HuH-7 (cell line): ENCODE measurements at regions not wholly inside any gene's neighbourhood (a gene's known extent, or its start where the extent isn't known, plus 50 kb on each side); places are given as distances from the start of the nearest gene placed in this dataset.

Experiments
- DNase-seq: peaks from one replicate; pipeline ENCODE4 v3.0.0; 2011; ENCODE audit warnings: low spot score

GRCh38 chr17:10968007-10968406 lies 130.1 kb upstream of the PIRT start:
- DNase-seq, result no peak

GRCh38 chr17:10956821-10957220 lies 118.9 kb upstream of the PIRT start:
- no peak for DNase-seq

GRCh38 chr17:10944819-10945218 lies 106.9 kb upstream of the PIRT start:
- DNase-seq, result no peak

GRCh38 chr17:10936931-10937330 lies 99.0 kb upstream of the PIRT start:
- DNase-seq, result no peak

GRCh38 chr17:10932938-10933337 lies 95.1 kb upstream of the PIRT start:
- DNase-seq, result no peak

- DNase-seq, result no peak
Observed at GRCh38 chr17:10931133-10931532, 93.2 kb upstream of the PIRT start.

- no peak for DNase-seq
Observed at GRCh38 chr17:10927712-10928111, 89.8 kb upstream of the PIRT start.

GRCh38 chr17:10920558-10921108 lies 82.7 kb upstream of the PIRT start:
- no peak for DNase-seq

GRCh38 chr17:10907370-10907769 lies 69.5 kb upstream of the PIRT start:
- no peak for DNase-seq

- DNase-seq, result no peak
Observed at GRCh38 chr17:10899281-10899680, 61.4 kb upstream of the PIRT start.

GRCh38 chr17:10894220-10894619 lies 56.3 kb upstream of the PIRT start:
- DNase-seq, result no peak

GRCh38 chr17:10888858-10889257 lies 51.0 kb upstream of the PIRT start:
- DNase-seq, result no peak
